ENCODE measurements at regions not wholly inside any gene's neighbourhood (a gene's known extent, or its start where the extent isn't known, plus 50 kb on each side); places are given as distances from the start of the nearest gene placed in this dataset.

GRCh38 chr10:62543571-62544355 is 169.6 kb downstream of the ZNF365 start:
- Histone ChIP-seq H3K4me2 (ENCODE audit: control insufficient read depth, extremely low read depth, insufficient read depth, low read depth, low read length) (no peak overlapping the region), H3K27me3 (ENCODE audit: control insufficient read depth, extremely low read depth, insufficient read depth, low read length) (peaks cover 4% of the 10 kb centered on the region), H2AFZ (ENCODE audit: control insufficient read depth, low read length) (no peak overlapping the region), H3K9me1 (ENCODE audit: control insufficient read depth, extremely low read depth, insufficient read depth, low read length) (no peaks in the 10 kb centered on the region), H3K79me2 (ENCODE audit: control insufficient read depth, insufficient read depth, low read length) (no peaks in the 10 kb centered on the region), H3K36me3 (ENCODE audit: control insufficient read depth in 2 of 2, extremely low read depth in 1 of 2, insufficient read depth in 2 of 2, low read length in 2 of 2) (no peaks in the 10 kb centered on the region), H3K4me3 (ENCODE audit: control insufficient read depth in 2 of 3, extremely low read depth in 1 of 3, insufficient read depth in 2 of 3, low read depth in 1 of 3, low read length in 3 of 3) (no peak overlapping the region), H3K9me3 (ENCODE audit: control insufficient read depth, low read depth, low read length) (no peaks in the 10 kb centered on the region), H3K4me1 (ENCODE audit: control insufficient read depth, extremely low read depth, insufficient read depth, low read length) (no peaks in the 10 kb centered on the region), H3K9ac (ENCODE audit: control insufficient read depth, extremely low read depth, insufficient read depth, low read length) (no peak overlapping the region), H3K27ac (ENCODE audit: control insufficient read depth, insufficient read depth, low read length) (no peak overlapping the region), H4K20me1 (ENCODE audit: control insufficient read depth, extremely low read depth, insufficient read depth, low read length) (no peaks in the 10 kb centered on the region)
- dilution Hi-C loops (cut with MboI; ENCODE audit: extremely low pct_ligation_motif_present, low sequenced_read_pairs), result no loop called here
- TF ChIP-seq EZH2 (IDR thresholded peaks at IDR 0.05; ENCODE audit: low read length) (no peak), CTCF (optimal IDR thresholded peaks at IDR 0.05 in 1 of 3, IDR thresholded peaks at IDR 0.05 in 1 of 3, conservative IDR thresholded peaks at IDR 0.05 in 1 of 3; ENCODE audit: extremely low read depth in 1 of 3, insufficient read depth in 2 of 3, low read length in 3 of 3) (no peak)
- FAIRE-seq (no peak), DNase-seq (ENCODE audit: low read depth, low spot score) (no peak)

DNA sequence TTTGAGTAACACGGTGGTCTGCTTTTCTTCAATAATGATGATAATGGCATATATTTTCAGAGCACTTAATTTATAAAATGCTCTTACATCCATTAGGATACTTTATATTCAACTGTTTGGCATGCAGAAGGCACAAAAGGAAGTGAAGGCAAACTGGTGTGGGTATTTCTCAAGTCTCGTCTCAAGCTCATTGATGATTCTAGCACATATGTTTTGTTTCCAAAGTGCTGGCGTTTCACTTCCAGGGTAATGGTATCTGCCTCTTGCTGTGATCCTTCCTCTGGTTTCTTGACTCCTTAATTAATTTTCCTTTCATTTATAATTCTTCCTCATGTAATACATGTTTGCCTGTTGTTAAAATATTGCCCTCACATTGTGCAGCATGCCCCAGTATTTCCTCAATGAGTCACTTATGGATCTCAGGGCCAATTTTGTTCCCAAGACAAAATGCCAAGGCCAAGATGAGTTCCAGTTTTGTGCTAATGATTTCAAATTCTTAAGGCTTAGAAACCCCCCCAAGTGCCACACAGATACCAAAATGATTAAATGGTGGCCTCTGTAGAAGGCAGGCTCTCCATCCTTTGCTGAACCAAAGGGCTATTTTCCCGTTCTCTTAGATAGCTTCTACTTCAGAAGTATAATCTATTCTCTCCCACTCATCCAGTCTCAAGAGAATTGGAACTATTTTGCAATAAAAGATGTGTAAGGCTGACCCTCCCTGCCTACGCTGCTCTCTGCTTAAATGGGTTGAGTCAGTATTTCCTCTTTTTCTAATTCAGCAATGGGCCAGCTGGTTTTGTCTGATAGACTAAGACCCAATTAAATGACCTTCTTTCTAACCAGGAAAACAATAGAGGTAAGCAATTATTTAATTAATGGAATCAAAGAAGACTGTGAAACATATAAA is 171.2 kb downstream of the ZNF365 start:
- Histone ChIP-seq H4K20me1 (ENCODE audit: control insufficient read depth, extremely low read depth, insufficient read depth, low read length) (no peaks in the 10 kb centered on the region), H3K9me3 (ENCODE audit: control insufficient read depth, low read depth, low read length) (no peaks in the 10 kb centered on the region), H3K9ac (ENCODE audit: control insufficient read depth, extremely low read depth, insufficient read depth, low read length) (no peak overlapping the region), H3K27ac (ENCODE audit: control insufficient read depth, insufficient read depth, low read length) (no peak overlapping the region), H3K4me2 (ENCODE audit: control insufficient read depth, extremely low read depth, insufficient read depth, low read depth, low read length) (no peak overlapping the region), H3K4me1 (ENCODE audit: control insufficient read depth, extremely low read depth, insufficient read depth, low read length) (no peaks in the 10 kb centered on the region), H3K79me2 (ENCODE audit: control insufficient read depth, insufficient read depth, low read length) (no peaks in the 10 kb centered on the region), H3K9me1 (ENCODE audit: control insufficient read depth, extremely low read depth, insufficient read depth, low read length) (no peaks in the 10 kb centered on the region), H2AFZ (ENCODE audit: control insufficient read depth, low read length) (no peak overlapping the region), H3K27me3 (ENCODE audit: control insufficient read depth, extremely low read depth, insufficient read depth, low read length) (peaks cover 4% of the 10 kb centered on the region), H3K36me3 (ENCODE audit: control insufficient read depth in 2 of 2, extremely low read depth in 1 of 2, insufficient read depth in 2 of 2, low read length in 2 of 2) (no peaks in the 10 kb centered on the region), H3K4me3 (ENCODE audit: control insufficient read depth in 2 of 3, extremely low read depth in 1 of 3, insufficient read depth in 2 of 3, low read depth in 1 of 3, low read length in 3 of 3) (no peak overlapping the region)
- FAIRE-seq (no peak), DNase-seq (ENCODE audit: low read depth, low spot score) (no peak)
- no peak for TF ChIP-seq CTCF (optimal IDR thresholded peaks at IDR 0.05 in 1 of 3, IDR thresholded peaks at IDR 0.05 in 1 of 3, conservative IDR thresholded peaks at IDR 0.05 in 1 of 3; ENCODE audit: extremely low read depth in 1 of 3, insufficient read depth in 2 of 3, low read length in 3 of 3)
- dilution Hi-C loops (cut with MboI; ENCODE audit: extremely low pct_ligation_motif_present, low sequenced_read_pairs), result no loop called here
